ENCODE measurements at regions not wholly inside any gene's neighbourhood (a gene's known extent, or its start where the extent isn't known, plus 50 kb on each side); places are given as distances from the start of the nearest gene placed in this dataset.

- TF ChIP-seq, protein P1, sequence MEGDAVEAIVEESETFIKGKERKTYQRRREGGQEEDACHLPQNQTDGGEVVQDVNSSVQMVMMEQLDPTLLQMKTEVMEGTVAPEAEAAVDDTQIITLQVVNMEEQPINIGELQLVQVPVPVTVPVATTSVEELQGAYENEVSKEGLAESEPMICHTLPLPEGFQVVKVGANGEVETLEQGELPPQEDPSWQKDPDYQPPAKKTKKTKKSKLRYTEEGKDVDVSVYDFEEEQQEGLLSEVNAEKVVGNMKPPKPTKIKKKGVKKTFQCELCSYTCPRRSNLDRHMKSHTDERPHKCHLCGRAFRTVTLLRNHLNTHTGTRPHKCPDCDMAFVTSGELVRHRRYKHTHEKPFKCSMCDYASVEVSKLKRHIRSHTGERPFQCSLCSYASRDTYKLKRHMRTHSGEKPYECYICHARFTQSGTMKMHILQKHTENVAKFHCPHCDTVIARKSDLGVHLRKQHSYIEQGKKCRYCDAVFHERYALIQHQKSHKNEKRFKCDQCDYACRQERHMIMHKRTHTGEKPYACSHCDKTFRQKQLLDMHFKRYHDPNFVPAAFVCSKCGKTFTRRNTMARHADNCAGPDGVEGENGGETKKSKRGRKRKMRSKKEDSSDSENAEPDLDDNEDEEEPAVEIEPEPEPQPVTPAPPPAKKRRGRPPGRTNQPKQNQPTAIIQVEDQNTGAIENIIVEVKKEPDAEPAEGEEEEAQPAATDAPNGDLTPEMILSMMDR (IDR thresholded peaks at IDR 0.05; ENCODE audit: low read depth, low read length), result no peak
- DNase-seq (ENCODE audit: extremely low read depth, low read depth), result no peak
Measured at GRCh38 chr5:174159327-174160114, 114.0 kb downstream of the NSG2 start.

- TF ChIP-seq, protein P1 (IDR thresholded peaks at IDR 0.05; ENCODE audit: low read depth, low read length), result no peak
- DNase-seq (ENCODE audit: extremely low read depth, low read depth), result no peak
Measured at GRCh38 chr5:174165406-174165805, 119.9 kb downstream of the NSG2 start.

DNA sequence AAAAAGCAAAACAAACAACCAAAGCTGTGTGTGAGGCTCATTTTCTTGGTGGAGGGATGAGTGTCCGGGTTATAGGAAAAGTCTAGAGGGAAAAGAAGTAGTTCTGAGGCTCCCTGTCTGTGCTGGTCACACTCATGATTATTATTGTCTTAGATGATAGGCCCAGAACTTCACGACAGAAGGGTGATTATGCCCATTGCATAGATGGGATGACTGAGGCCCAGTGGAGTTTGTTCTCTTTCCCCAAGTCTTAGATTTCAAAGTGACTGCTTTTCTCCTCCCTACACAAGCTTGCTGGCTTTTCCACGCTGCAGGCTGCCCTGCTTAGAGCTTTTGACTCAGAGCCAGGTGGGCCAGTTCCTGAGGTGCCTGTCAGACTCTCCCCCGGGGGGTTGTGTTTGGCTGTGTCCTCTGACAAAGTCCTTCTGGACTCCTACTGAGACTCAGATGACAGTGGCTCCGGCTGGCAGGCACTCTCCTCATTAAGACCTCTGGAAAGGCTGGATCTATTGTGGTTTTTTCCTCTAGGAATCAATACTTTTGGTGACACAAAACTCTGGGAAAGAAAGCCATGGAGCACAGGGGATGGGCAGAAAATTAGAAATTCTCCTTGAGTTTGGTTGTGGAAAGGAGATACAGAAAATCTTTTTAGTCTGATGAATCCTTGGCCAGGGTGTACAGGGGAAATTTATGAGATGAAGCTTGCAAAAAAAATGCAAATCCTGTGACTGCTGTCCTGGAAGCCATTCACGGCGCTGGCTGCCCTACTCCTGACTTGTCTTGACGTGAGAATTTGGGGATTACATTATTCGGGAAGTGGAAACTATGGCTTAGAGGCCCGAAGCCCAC, 120.9 kb downstream of the NSG2 start:
- TF ChIP-seq, protein P1 (IDR thresholded peaks at IDR 0.05; ENCODE audit: low read depth, low read length), result no peak
- no peak for DNase-seq (ENCODE audit: extremely low read depth, low read depth)

GRCh38 chr5:174167080-174167910, 121.8 kb downstream of the NSG2 start:
- TF ChIP-seq, protein P1 (IDR thresholded peaks at IDR 0.05; ENCODE audit: low read depth, low read length), result no peak
- no peak for DNase-seq (ENCODE audit: extremely low read depth, low read depth)

DNA sequence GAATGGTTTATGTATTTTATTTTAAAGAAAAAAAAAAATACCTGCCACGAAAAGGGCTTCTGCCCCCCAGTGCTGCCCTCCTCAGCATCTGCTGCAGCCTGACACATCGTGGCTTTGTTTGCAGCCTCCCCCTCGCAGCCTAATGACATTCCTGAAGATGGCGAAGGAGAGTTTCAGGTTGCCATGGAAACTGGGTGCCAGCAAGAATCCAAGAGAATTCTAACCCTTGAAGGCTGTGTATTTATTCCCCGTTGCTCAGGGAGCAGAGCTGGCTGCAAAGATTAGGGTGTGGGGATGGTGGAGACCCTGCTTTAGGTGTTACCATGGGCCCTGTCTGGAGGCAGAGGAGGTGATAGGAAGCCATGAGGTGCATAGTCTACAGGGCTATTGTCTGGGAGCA, 126.6 kb downstream of the NSG2 start:
- TF ChIP-seq, protein P1 (IDR thresholded peaks at IDR 0.05; ENCODE audit: low read depth, low read length), result no peak
- DNase-seq (ENCODE audit: extremely low read depth, low read depth), result no peak

DNA sequence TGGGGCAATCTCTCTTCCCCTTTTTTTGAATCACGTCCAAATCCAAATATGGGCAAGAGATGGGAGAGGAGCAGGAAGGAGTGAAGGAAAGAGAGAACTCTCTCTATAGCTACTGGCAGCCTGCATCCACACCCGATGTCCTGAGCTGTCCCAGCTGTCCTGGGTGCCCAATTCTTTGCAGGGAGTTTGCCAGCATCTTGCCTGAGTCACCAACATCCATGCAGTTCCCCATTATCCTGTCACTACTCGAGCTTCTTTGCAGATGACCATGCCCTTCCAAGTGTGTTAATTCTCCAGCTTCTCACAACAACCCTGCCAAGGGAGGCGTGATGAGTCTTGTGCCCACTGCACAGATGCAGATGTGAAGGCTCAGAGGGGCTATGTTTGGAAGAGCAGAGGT, 127.1 kb downstream of the NSG2 start:
- DNase-seq (ENCODE audit: extremely low read depth, low read depth), result no peak
- TF ChIP-seq, protein P1 (IDR thresholded peaks at IDR 0.05; ENCODE audit: low read depth, low read length), result no peak

Measured in AG09319 (cell line).